ENCODE measurements at regions not wholly inside any gene's neighbourhood (a gene's known extent, or its start where the extent isn't known, plus 50 kb on each side); places are given as distances from the start of the nearest gene placed in this dataset.

DNA sequence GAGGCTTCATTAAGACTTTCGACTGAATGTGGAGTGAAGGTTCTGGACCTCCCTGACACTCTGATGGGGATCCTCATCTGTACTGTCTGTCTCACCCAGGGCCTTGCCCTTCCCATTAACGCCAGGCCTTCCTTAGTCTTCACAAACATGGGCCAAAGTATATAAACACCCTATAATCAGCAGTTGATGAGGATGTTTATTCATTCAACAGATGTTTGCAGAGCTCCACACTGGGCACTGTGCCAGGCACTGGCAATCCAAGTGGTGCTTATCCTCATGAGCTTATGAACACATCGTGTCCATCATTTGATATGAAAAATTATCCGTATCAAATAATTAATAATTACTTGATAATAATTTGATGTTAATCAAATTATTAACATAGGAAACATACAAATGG is 454.4 kb downstream of the FUT8 start:
- TF ChIP-seq, protein P1, sequence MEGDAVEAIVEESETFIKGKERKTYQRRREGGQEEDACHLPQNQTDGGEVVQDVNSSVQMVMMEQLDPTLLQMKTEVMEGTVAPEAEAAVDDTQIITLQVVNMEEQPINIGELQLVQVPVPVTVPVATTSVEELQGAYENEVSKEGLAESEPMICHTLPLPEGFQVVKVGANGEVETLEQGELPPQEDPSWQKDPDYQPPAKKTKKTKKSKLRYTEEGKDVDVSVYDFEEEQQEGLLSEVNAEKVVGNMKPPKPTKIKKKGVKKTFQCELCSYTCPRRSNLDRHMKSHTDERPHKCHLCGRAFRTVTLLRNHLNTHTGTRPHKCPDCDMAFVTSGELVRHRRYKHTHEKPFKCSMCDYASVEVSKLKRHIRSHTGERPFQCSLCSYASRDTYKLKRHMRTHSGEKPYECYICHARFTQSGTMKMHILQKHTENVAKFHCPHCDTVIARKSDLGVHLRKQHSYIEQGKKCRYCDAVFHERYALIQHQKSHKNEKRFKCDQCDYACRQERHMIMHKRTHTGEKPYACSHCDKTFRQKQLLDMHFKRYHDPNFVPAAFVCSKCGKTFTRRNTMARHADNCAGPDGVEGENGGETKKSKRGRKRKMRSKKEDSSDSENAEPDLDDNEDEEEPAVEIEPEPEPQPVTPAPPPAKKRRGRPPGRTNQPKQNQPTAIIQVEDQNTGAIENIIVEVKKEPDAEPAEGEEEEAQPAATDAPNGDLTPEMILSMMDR (IDR thresholded peaks at IDR 0.05): no peak
- no peak for TF ChIP-seq POLR2A (IDR thresholded peaks at IDR 0.05)

Measured in body of pancreas (tissue), 4 donors.